ENCODE measurements at regions not wholly inside any gene's neighbourhood (a gene's known extent, or its start where the extent isn't known, plus 50 kb on each side); places are given as distances from the start of the nearest gene placed in this dataset.

DNA sequence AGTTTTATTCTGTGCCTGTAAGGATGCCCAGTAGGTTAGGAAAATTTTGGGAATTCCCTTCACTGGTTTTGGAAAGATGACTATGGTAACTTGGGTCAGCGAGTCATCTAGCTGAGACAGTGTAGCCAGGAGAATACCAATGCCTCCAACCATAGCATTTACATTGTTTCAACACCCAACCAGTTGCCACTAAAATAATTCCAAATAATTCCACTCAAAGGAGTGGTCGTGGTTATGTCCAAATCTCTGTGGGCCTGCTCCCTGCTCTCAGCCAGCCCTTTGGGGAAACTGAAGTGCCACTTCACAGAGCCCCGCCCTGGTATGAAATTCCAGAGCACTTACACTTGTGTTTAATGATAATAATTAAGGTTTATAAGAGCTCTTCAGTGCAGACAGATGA, 310.5 kb downstream of the PLK2 start:
- TF ChIP-seq, protein P1, sequence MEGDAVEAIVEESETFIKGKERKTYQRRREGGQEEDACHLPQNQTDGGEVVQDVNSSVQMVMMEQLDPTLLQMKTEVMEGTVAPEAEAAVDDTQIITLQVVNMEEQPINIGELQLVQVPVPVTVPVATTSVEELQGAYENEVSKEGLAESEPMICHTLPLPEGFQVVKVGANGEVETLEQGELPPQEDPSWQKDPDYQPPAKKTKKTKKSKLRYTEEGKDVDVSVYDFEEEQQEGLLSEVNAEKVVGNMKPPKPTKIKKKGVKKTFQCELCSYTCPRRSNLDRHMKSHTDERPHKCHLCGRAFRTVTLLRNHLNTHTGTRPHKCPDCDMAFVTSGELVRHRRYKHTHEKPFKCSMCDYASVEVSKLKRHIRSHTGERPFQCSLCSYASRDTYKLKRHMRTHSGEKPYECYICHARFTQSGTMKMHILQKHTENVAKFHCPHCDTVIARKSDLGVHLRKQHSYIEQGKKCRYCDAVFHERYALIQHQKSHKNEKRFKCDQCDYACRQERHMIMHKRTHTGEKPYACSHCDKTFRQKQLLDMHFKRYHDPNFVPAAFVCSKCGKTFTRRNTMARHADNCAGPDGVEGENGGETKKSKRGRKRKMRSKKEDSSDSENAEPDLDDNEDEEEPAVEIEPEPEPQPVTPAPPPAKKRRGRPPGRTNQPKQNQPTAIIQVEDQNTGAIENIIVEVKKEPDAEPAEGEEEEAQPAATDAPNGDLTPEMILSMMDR (conservative IDR thresholded peaks at IDR 0.05): no peak
- no peak for TF ChIP-seq ZFX (IDR thresholded peaks at IDR 0.05)
- H3K27ac ChIP-seq: no peak overlapping the region

DNA sequence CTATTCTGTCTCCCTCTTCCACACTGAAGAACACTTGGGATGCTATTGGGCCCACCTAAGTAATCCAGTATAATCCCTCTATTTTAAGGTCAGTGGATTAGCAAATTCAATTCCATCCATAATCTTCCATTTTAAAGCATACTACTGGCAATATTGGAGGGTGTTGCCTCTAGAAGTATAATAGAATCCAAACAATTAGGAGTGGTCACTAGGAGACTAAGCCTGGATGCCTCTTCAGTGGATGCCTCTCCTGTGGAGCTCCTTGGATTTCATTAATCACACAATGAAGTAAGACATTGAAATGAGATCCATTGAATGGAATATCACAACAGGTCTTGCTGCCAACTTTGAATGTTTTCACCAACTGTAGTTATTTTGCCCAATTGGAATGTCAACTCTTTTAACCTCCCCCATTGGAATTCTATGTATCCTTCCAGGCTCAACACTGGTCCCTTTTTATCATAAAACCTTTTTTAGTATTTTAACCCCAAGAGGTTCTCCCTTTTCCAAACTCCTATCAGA, 311.6 kb downstream of the PLK2 start:
- H3K27ac ChIP-seq: no peak overlapping the region
- TF ChIP-seq, protein P1 (conservative IDR thresholded peaks at IDR 0.05): no peak
- no peak for TF ChIP-seq ZFX (IDR thresholded peaks at IDR 0.05)

DNA sequence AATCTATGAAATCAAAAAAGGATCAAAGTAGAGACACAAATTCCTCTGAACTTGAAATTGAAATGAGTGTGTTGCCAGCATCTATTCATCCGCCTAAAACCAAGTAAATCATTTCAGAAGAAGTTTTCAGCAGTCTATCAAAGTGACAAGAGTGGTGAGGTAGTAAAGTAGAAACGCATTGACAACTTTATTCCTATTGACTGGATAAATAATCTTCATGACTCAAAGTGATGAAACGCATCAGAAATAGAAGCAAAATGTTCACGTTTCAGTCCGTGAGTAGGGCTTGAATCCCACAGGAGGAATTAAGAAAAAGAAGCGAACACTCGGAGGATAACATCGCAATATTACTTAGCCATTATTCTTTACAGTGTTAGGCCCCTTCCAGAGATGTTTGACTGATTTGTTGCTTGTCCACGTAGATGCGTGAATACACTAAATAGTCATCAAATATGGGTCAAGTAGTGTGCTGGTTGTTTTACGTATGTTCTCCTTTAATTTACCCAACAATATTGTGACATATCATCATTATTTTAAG, 314.4 kb downstream of the PLK2 start:
- TF ChIP-seq, protein P1 (conservative IDR thresholded peaks at IDR 0.05): no peak
- no peak for TF ChIP-seq ZFX (IDR thresholded peaks at IDR 0.05)
- no peak overlapping the region for H3K27ac ChIP-seq

DNA sequence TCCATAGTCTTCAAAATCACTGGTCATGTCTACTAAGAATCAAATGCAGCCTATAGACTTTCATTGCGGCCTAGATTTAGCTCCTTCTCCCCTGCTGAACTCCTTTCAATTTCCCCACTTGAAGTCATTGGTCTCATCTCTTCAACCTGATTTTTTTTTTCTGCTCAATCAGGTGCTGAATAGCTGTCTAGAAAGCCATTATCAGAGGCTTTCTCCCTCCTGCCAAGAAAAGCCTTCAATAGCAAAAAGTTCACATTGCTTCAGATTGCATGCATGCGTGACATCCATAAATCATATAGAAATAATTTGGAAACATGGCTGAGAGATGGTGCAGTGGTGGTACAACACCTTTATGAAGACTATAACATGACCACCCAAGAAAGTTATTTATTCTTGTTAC, 316.2 kb downstream of the PLK2 start:
- no peak overlapping the region for H3K27ac ChIP-seq
- TF ChIP-seq, protein P1 (conservative IDR thresholded peaks at IDR 0.05): no peak
- TF ChIP-seq ZFX (IDR thresholded peaks at IDR 0.05): no peak

DNA sequence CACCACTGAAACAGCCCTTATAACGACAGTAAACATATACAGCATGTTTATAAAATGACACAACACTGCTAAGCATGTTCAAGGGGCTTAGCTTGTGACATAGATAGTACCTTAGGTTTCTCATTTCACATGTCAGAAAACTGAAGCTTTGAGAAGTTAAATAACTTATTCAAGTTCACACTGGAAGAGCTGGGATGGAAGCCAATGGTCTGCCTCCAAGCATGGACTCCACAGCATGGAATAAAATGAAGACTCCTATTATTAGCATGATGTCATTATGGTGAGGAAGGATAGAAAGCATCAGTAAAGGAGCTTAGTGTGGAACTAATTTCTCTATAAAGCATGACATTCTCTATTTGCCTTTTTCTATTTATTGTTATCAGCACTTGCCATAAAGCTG, 316.7 kb downstream of the PLK2 start:
- no peak overlapping the region for H3K27ac ChIP-seq
- TF ChIP-seq ZFX (IDR thresholded peaks at IDR 0.05): no peak
- TF ChIP-seq, protein P1 (conservative IDR thresholded peaks at IDR 0.05): no peak

DNA sequence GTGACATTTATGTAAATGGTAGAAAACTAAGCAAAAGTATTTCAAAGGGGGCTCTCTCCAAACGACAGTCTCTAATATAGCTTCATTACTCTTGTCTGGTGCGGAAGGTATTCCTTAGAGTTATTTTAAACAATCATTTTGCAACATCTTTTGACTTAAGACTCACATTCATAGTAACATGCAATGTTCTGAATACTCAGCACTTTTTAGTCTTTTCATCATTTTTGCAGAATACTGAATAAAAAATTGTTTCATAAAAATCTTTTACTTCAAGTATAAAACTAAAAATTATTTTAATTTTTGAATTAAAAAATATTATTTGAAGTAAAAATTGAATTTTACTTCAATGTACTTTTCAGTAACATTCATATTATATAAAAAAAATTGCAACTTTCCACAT, 321.1 kb downstream of the PLK2 start:
- no peak for TF ChIP-seq ZFX (IDR thresholded peaks at IDR 0.05)
- TF ChIP-seq, protein P1 (conservative IDR thresholded peaks at IDR 0.05): no peak
- H3K27ac ChIP-seq: no peak overlapping the region

DNA sequence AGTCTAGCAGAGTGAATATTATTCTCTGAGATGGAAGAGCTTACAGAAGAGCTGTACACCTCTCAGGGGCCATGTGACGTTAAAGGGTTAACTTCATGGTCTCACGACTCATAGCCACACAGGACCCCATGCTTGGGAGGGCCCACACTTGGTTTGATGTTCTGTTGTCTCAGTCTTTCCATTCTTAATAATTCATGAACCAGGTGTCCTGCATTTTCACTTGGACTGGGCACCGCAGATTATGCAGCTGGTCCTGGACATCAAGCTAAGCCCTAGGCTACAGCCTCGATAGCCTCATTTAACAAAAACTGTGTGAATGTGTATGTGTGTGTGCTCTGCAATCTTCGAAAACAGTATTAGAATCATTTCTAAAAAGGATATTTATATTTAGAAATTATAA, 323.5 kb downstream of the PLK2 start:
- TF ChIP-seq, protein P1 (conservative IDR thresholded peaks at IDR 0.05): no peak
- no peak for TF ChIP-seq ZFX (IDR thresholded peaks at IDR 0.05)
- H3K27ac ChIP-seq: no peak overlapping the region
